Urinary bladder (tissue), 3 donors: ENCODE measurements at regions not wholly inside any gene's neighbourhood (a gene's known extent, or its start where the extent isn't known, plus 50 kb on each side); places are given as distances from the start of the nearest gene placed in this dataset.

Experiments used
- DNase-seq: peaks from one replicate; pipeline ENCODE4 v3.0.0-alpha.2; 2015; ENCODE audit errors: extremely low spot score
- H3K27ac ChIP-seq: one replicate; pipeline ENCODE4 v1.5.1; 2013; ENCODE audit warnings: low read depth, mild to moderate bottlenecking, moderate library complexity
- H3K36me3 ChIP-seq: one replicate; pipeline ENCODE4 v1.6.1; 2013; ENCODE audit warnings: mild to moderate bottlenecking, moderate library complexity; ENCODE audit not compliant: insufficient read depth
- H3K4me1 ChIP-seq: one replicate; pipeline ENCODE4 v1.6.1; 2013; ENCODE audit warnings: mild to moderate bottlenecking, moderate library complexity; ENCODE audit not compliant: insufficient read depth
- H3K4me3 ChIP-seq: one replicate; pipeline ENCODE4 v1.5.1; 2013; ENCODE audit warnings: low read depth, low read length
- WGBS: extraction: QIAGEN DNeasy Blood & Tissue Kit; methylation state at CpG from one replicate; pipeline ENCODE4 v1.1.7; 2013; 5-methylcytosine and 5-hydroxymethylcytosine counted together
- donor health status: healthy with polysubstance abuse.
- donor health status: healthy.

- H3K27ac ChIP-seq = no peak overlapping the region
- no peaks in the 10 kb centered on the region for H3K36me3 ChIP-seq
- no peaks in the 10 kb centered on the region for H3K4me1 ChIP-seq
- H3K4me3 ChIP-seq = no peak overlapping the region
- 86% methylated on average over 3 of the region's 3 CpGs for WGBS
- DNase-seq = no peak
Observed at GRCh38 chrX:13131396-13132137, 87.1 kb upstream of the FAM9C start.

DNA sequence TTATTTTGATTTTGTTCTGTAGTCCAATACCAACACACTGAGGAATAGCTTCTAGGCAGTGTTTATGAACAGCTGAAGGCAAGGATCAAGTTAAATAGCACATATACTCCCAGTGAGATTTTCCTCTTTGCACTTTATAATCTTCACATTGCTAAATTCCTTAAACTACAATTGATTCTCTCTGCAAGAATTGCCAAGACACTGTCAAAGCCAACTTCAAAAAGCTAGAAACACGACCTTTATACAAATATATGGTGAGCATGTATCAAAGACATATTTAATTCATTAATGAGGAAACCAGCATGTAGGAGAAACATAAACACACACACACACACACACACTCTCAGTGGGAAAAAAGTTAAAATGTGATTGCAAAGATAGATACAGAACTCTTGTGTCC, 86.4 kb upstream of the FAM9C start:
- Histone ChIP-seq H3K4me3 (no peak overlapping the region), H3K27ac (no peak overlapping the region), H3K4me1 (no peaks in the 10 kb centered on the region), H3K36me3 (no peaks in the 10 kb centered on the region)
- no peak for DNase-seq
- WGBS = 60% methylated on average over 1 of the region's 1 CpG

- no peak overlapping the region for H3K4me3 ChIP-seq
- H3K36me3 ChIP-seq = no peaks in the 10 kb centered on the region
- DNase-seq = no peak
- H3K27ac ChIP-seq = no peak overlapping the region
- no peaks in the 10 kb centered on the region for H3K4me1 ChIP-seq
Observed at GRCh38 chrX:13128104-13128503, 83.7 kb upstream of the FAM9C start.

DNA sequence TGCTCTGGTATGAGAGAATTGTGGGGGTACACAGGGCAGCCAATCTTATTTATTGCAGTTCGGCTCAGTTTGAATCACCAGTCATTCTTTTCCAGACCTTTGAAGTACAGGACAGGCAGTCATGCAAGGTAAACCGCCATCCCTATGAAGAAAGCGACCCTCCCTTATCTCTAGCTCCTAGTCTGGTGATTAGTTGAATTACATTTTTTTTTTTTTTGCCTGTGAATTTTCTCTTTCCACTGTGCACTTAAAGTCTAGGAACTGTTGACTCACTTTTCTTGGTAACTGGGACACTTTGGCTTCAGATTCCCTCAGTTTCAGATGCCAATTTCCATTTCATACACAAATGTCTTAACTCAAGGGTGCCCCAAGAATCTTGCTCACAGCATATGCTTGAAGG, 82.4 kb upstream of the FAM9C start:
- no peak for DNase-seq

DNA sequence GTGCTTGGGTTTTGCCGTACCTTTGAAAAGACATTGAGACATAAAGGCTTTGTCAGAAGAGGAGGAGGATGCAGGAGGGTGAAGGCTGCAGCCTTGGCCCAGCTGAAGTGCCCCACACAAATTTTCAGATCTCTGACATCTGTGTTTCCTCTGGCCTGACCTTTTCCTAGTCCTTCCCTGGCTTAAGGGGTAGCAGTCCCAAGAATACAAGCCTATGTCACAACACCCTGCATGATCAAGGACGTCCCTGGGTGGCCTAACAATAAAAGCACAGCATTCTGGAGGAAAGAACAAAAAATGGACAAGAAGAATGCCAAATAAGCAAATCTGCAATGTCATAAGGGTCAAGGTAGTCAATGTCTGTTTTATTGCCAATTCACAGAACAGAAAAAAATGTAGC, 80.8 kb upstream of the FAM9C start:
- WGBS = 77% methylated on average over 2 of the region's 2 CpGs
- Histone ChIP-seq H3K36me3 (no peaks in the 10 kb centered on the region), H3K27ac (no peak overlapping the region), H3K4me1 (no peaks in the 10 kb centered on the region), H3K4me3 (no peak overlapping the region)
- no peak for DNase-seq

More for the DNA sequence above, 82.4 kb upstream of the FAM9C start:
- WGBS = 71% methylated on average over 3 of the region's 3 CpGs
- Histone ChIP-seq H3K4me1 (no peaks in the 10 kb centered on the region), H3K27ac (no peak overlapping the region), H3K36me3 (no peaks in the 10 kb centered on the region), H3K4me3 (no peak overlapping the region)

- Histone ChIP-seq H3K4me3 (no peak overlapping the region), H3K27ac (no peak overlapping the region), H3K4me1 (no peaks in the 10 kb centered on the region), H3K36me3 (no peaks in the 10 kb centered on the region)
- WGBS = 15% methylated on average over 7 of the region's 7 CpGs
- DNase-seq = no peak
Observed at GRCh38 chrX:13123857-13124345, 79.5 kb upstream of the FAM9C start.

- whole genome bisulfite sequencing = 60% methylated on average over 5 of the region's 5 CpGs
- Histone ChIP-seq H3K4me3 (no peak overlapping the region), H3K27ac (peak overlapping the region; percentile 10), H3K4me1 (no peaks in the 10 kb centered on the region), H3K36me3 (no peaks in the 10 kb centered on the region)
- DNase-seq = no peak
Observed at GRCh38 chrX:13123247-13123856, 78.9 kb upstream of the FAM9C start.

DNA sequence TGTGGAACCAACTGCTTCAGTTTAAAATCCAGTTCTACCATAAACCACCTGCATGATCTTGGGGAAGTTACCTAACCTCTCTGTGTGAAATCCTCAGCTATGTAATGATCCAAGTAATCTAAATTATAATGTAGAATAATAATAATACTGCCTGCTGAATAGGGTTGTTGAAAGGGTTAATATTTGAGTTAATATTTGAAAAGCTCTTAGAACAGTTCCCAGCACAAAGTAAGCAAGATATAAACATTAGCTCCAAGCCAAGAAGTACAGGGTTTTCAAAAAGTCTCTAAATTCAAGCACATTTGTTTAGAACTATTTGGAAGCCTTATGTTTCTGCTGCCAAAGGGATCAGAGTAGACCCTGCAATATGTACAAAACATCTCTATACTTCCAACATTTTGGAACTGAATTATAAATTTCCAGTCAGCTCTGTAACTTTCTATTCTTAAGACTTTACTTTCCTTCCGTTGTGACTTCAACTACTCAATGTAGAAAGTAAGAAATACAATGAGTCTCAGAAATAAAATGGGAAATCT, 76.7 kb upstream of the FAM9C start:
- DNase-seq = no peak

DNA sequence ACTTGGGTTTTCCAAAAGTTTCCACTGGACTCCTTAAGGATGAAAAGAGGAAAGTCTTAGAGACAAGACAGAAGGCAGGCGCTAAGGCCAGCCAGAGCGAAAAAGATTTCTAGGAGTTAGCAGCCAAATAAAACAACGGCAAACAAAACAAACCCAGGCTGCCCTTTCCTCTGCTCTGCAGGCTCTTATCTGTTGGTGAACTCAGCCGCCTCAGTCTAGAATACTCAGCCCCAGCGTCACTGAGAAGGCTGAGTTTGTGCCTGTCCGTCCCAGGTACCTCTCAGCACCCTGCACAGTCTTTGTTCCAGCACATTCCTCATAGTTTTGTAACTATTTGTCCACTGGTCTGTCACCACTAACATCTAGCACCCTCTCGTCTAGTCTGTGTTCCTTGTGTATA, 75.6 kb upstream of the FAM9C start:
- no peak for DNase-seq
- Histone ChIP-seq H3K27ac (peak overlapping the region; percentile 50), H3K4me1 (no peaks in the 10 kb centered on the region), H3K36me3 (no peaks in the 10 kb centered on the region), H3K4me3 (no peak overlapping the region)
- WGBS = 10% methylated on average over 7 of the region's 7 CpGs

More for the DNA sequence above, 76.7 kb upstream of the FAM9C start:
- 15% methylated on average over 1 of the region's 1 CpG for WGBS
- H3K4me3 ChIP-seq = no peak overlapping the region
- H3K4me1 ChIP-seq = no peaks in the 10 kb centered on the region
- H3K27ac ChIP-seq = no peak overlapping the region
- H3K36me3 ChIP-seq = no peaks in the 10 kb centered on the region

GRCh38 chrX:13119386-13119785, 75.0 kb upstream of the FAM9C start:
- DNase-seq = no peak
- WGBS = 27% methylated on average over 3 of the region's 3 CpGs
- Histone ChIP-seq H3K36me3 (peaks cover under 1% of the 10 kb centered on the region), H3K4me3 (no peak overlapping the region), H3K27ac (no peak overlapping the region), H3K4me1 (no peaks in the 10 kb centered on the region)

GRCh38 chrX:13115146-13115855, 70.9 kb upstream of the FAM9C start:
- WGBS = 42% methylated on average over 3 of the region's 3 CpGs
- Histone ChIP-seq H3K4me3 (no peak overlapping the region), H3K4me1 (no peaks in the 10 kb centered on the region), H3K36me3 (peaks cover 2% of the 10 kb centered on the region), H3K27ac (no peak overlapping the region)
- DNase-seq = no peak

DNA sequence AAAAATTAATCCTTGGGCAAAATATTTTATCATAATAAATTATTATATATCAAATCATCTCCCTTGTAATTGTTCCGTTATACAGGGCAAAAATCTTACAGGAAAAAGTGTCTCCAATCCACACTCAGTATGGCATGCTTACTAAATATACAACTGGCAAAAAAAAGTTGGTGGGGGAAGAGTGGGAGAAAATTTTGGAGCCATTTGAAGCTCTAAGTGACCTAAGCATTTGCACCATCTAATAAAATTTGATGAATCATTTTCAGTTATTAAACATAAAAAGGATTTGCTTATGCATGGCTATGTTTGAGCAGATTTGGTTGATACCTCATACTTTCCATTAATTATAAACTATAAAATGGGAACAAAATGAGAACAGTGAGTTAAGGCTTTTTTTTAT, 68.1 kb upstream of the FAM9C start:
- no peak for DNase-seq
- no peaks in the 10 kb centered on the region for H3K4me1 ChIP-seq
- no peak overlapping the region for H3K27ac ChIP-seq
- H3K36me3 ChIP-seq = peaks cover 2% of the 10 kb centered on the region
- WGBS = 47% methylated on average over 1 of the region's 1 CpG
- H3K4me3 ChIP-seq = no peak overlapping the region

DNA sequence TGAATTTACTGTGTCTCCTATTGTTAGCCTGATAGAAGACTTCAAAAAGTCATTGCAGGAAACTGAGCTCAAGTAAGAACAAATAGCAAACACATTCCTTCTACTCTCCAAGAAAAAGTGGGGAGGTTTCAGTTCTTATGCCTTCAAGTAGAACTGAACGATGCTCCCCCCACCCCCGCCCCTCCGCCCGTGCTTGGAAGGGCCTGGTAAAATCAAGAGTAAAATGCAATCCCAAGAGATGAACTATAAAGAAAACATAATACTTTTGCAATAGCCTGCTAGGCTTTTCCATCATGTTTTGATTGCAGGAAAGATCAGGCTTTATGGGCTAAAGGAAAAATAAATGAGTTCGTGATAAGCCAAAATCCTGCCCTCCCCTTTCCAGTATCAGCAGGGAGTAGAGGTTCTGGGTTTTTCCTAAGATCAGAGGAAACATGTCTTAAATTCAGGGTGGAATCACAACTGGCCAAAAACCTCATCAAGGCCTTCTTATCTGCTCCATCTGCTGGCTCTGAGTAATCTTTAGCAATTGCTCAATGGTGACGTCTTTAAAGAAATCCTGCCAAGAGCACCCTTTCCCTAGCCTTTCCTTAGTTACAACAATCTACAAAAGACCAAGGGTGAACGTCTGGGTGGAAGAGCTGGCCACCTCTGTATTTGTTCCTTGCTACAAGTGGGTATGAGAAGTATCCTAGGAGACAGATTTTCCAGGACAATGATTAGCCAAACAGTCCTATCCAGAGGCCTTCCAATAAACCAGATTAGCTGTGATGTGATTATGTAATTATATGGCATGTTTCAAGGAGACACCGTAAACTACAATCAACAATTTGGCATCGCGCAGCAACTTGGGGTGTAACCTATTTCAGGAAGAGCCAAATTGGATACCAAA, 66.3 kb upstream of the FAM9C start:
- no peak overlapping the region for H3K4me3 ChIP-seq
- 19% methylated on average over 10 of the region's 10 CpGs for WGBS
- no peaks in the 10 kb centered on the region for H3K4me1 ChIP-seq
- H3K27ac ChIP-seq = peak overlapping the region; percentile 10
- no peak for DNase-seq
- H3K36me3 ChIP-seq = peaks cover 2% of the 10 kb centered on the region
